IMR-90 (cell line): ENCODE measurements at regions not wholly inside any gene's neighbourhood (a gene's known extent, or its start where the extent isn't known, plus 50 kb on each side); places are given as distances from the start of the nearest gene placed in this dataset.

Experiments
- ATAC-seq: fragments of 200-7000 bp; cut with Tn5 transposase; 2 replicates; pipeline ENCODE4 v1.9.1; 2020; ENCODE audit warnings: low read depth, mild to moderate bottlenecking, moderate library complexity
- BruUV-seq: library from RNA; stranded (reverse); fragments of 400-500 nt; replicated peaks from 2 replicates; lab custom pipeline; 2021; lab: Mats Ljungman, UMichigan
- CTCF ChIA-PET: fragments of 300-600 bp; formaldehyde crosslinking; extraction: SDS; loops from one replicate; lab custom pipeline; 2021; ENCODE audit warnings: antibody characterized with exemption; lab: Yijun Ruan, JAX
- POLR2A ChIA-PET: fragments of 300-600 bp; sonication (Branson Sonifier 250); formaldehyde crosslinking; loops from one replicate; lab custom pipeline; 2022; ENCODE audit warnings: antibody characterized with exemption; ENCODE audit not compliant: unreplicated experiment; lab: Charles Lee
- DNase-seq: peaks from one replicate; pipeline ENCODE4 v3.0.0; 2013
- H2AFZ ChIP-seq: replicated peaks from 2 replicates; pipeline ENCODE3; 2013; ENCODE audit warnings: low read length, mild to moderate bottlenecking; ENCODE audit not compliant: poor library complexity
- H2AK5ac ChIP-seq: 2 replicates; pipeline ENCODE4 v1.6.1; 2013; ENCODE audit warnings: low read depth, low read length, inconsistent platforms
- H2AK9ac ChIP-seq: replicated peaks from 2 replicates; pipeline ENCODE3; 2013; ENCODE audit warnings: mild to moderate bottlenecking, low read depth, low read length, moderate library complexity; ENCODE audit not compliant: poor library complexity
- H2BK120ac ChIP-seq: 2 replicates; pipeline ENCODE4 v1.6.1; 2013; ENCODE audit warnings: low read depth, low read length, inconsistent platforms
- H2BK15ac ChIP-seq: 3 replicates; pipeline ENCODE4 v1.6.1; 2013; ENCODE audit warnings: low read depth, low read length, inconsistent platforms
- H2BK20ac ChIP-seq: 2 replicates; pipeline ENCODE4 v1.6.1; 2013; ENCODE audit warnings: low read depth, mild to moderate bottlenecking, inconsistent platforms, low read length, moderate library complexity
- H2BK5ac ChIP-seq: 2 replicates; pipeline ENCODE4 v1.6.1; 2013; ENCODE audit warnings: mild to moderate bottlenecking, low read depth, low read length, inconsistent platforms; ENCODE audit not compliant: poor library complexity, severe bottlenecking
- H3K14ac ChIP-seq: replicated peaks from 2 replicates; pipeline ENCODE4 v1.6.1; 2013; ENCODE audit warnings: low read depth, low read length, inconsistent platforms
- H3K18ac ChIP-seq: 2 replicates; pipeline ENCODE4 v1.6.1; 2013; ENCODE audit warnings: low read depth, low read length, control low read depth
- H3K23ac ChIP-seq: 2 replicates; pipeline ENCODE4 v1.6.1; 2013; ENCODE audit warnings: low read depth, low read length, inconsistent platforms
- H3K27ac ChIP-seq: 2 replicates; pipeline ENCODE4 v1.5.1; 2013; ENCODE audit warnings: mild to moderate bottlenecking, control low read depth, low read length; ENCODE audit not compliant: insufficient read depth
- H3K27me3 ChIP-seq: 2 replicates; pipeline ENCODE4 v1.6.1; 2013; ENCODE audit warnings: low read length; ENCODE audit not compliant: control insufficient read depth, insufficient read depth
- H3K36me3 ChIP-seq: 2 replicates; pipeline ENCODE4 v1.6.1; 2013; ENCODE audit warnings: low read length, mixed read lengths; ENCODE audit not compliant: control insufficient read depth, insufficient read depth
- H3K4ac ChIP-seq: 2 replicates; pipeline ENCODE4 v1.6.1; 2013; ENCODE audit warnings: low read depth, low read length, inconsistent platforms
- H3K4me1 ChIP-seq: 2 replicates; pipeline ENCODE4 v1.6.1; 2013; ENCODE audit warnings: low read length, mixed read lengths; ENCODE audit not compliant: control insufficient read depth, insufficient read depth
- H3K4me2 ChIP-seq: 2 replicates; pipeline ENCODE4 v1.6.1; 2013; ENCODE audit warnings: low read depth, mild to moderate bottlenecking, control low read depth, low read length, moderate library complexity
- H3K4me3 ChIP-seq: 2 replicates; pipeline ENCODE4 v1.5.1; 2013; ENCODE audit warnings: low read depth, mild to moderate bottlenecking, control low read depth, low read length, moderate library complexity; ENCODE audit not compliant: insufficient read depth
- H3K56ac ChIP-seq: 2 replicates; pipeline ENCODE4 v1.6.1; 2013; ENCODE audit warnings: low read length, inconsistent platforms; ENCODE audit not compliant: insufficient read depth; ENCODE audit errors: extremely low read depth
- H3K79me1 ChIP-seq, 2 experiments: 2 replicates each; pipeline ENCODE4 v1.6.1; 2013; ENCODE audit warnings: low read length in 2 of 2, inconsistent platforms in 1 of 2, low read depth in 1 of 2
- H3K9ac ChIP-seq: 2 replicates; pipeline ENCODE4 v1.6.1; 2013; ENCODE audit warnings: low read depth, low read length, control low read depth
- H3K9me1 ChIP-seq: 2 replicates; pipeline ENCODE4 v1.6.1; 2013; ENCODE audit warnings: low read length, inconsistent platforms; ENCODE audit not compliant: insufficient read depth
- H3K9me3 ChIP-seq: 2 replicates; pipeline ENCODE4 v1.6.1; 2013; ENCODE audit warnings: low read length; ENCODE audit not compliant: control insufficient read depth, insufficient read depth
- H4K20me1 ChIP-seq: 2 replicates; pipeline ENCODE4 v1.6.1; 2013; ENCODE audit warnings: low read length, inconsistent platforms; ENCODE audit not compliant: insufficient read depth
- H4K5ac ChIP-seq: 2 replicates; pipeline ENCODE4 v1.6.1; 2013; ENCODE audit warnings: mild to moderate bottlenecking, low read depth, low read length, control low read depth
- H4K8ac ChIP-seq, 2 experiments: 2 replicates each; pipeline ENCODE4 v1.6.1; 2013; ENCODE audit warnings: low read depth in 2 of 2, low read length in 2 of 2, control low read depth in 1 of 2, inconsistent platforms in 1 of 2
- H4K91ac ChIP-seq: 2 replicates; pipeline ENCODE4 v1.6.1; 2013; ENCODE audit warnings: low read depth, low read length, inconsistent platforms; ENCODE audit not compliant: insufficient read depth
- BHLHE40 ChIP-seq: fragments of 150-350 bp; IDR thresholded peaks from 2 replicates; pipeline ENCODE4 v1.6.1; 2016; ENCODE audit warnings: mild to moderate bottlenecking, low read depth, low read length
- CHD1 ChIP-seq: IDR thresholded peaks from 2 replicates; pipeline ENCODE4 v1.6.1; 2012; ENCODE audit warnings: low read depth, low read length, improper control_type of control experiment
- MAFK ChIP-seq: IDR thresholded peaks from 2 replicates; pipeline ENCODE4 v1.6.1; 2012; ENCODE audit warnings: low read depth, low read length, improper control_type of control experiment
- NFE2L2 ChIP-seq: fragments of 150-350 bp; IDR thresholded peaks from 2 replicates; pipeline ENCODE4 v1.6.1; 2016; ENCODE audit warnings: low read depth, mild to moderate bottlenecking, low read length
- WGBS, 2 experiments: methylation state at CpG; one replicate each; pipeline versions ENCODE4 v1.1.5 to v1.1.7; 2013; ENCODE audit warnings: missing lambda C conversion rate in 2 of 2; ENCODE audit not compliant: insufficient read length in 1 of 2; ENCODE audit errors: extremely low coverage in 2 of 2; 5-methylcytosine and 5-hydroxymethylcytosine counted together
- dilution Hi-C: fragments of 300-500 bp; cut with HindIII; formaldehyde crosslinking; loops from one replicate; pipeline ENCODE4 v1.14.3; 2018; ENCODE audit warnings: low sequenced_read_pairs; ENCODE audit not compliant: unreplicated experiment
- in situ Hi-C: fragments of 300-500 bp; cut with MboI; formaldehyde crosslinking; loops from 3 replicates; pipeline ENCODE4 v1.14.3; 2019; ENCODE audit warnings: low sequenced_read_pairs, inconsistent platforms, mixed read lengths
- intact Hi-C: fragments of 100-400 bp; cut with micrococcal nuclease; formaldehyde crosslinking; loops from 2 replicates; pipeline ENCODE4 v1.10.0; 2022
- TF ChIP-seq, protein P1 (sequence below): fragments of 150-350 bp; IDR thresholded peaks from 2 replicates; pipeline ENCODE4 v1.6.1; 2017; ENCODE audit warnings: mild to moderate bottlenecking, antibody characterized with exemption, low read length, low read depth

DNA sequence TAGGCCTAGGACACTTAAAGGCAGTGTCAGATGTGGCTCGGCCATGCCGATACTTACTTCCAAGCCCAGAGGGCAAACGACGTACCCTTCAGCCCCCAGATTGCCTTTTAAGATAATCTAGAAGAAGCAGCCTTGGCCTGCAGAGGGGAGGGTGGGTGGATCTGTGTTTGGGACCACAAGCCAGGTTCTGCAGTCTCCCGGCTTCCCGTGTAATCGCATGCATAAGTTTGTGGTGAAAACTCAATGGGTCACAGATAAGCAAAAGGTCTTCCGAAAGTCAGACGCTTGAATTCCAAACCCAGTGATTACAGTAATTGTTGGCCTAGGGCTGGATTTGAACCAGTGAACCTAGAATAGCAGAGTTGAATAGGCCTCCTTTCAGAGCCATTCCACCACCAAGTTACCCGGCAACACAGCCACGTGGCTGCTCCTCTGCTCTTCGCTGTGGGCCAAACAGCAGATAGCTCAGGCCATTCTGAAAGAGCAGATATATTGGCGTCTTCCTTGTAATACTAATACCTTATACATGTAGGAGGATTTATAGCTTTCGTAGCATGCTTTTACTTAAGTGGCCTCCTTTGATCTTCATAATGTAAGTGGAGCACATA is 170.8 kb upstream of the CADM1 start (continued):
- TF ChIP-seq NFE2L2, result no peak

DNA sequence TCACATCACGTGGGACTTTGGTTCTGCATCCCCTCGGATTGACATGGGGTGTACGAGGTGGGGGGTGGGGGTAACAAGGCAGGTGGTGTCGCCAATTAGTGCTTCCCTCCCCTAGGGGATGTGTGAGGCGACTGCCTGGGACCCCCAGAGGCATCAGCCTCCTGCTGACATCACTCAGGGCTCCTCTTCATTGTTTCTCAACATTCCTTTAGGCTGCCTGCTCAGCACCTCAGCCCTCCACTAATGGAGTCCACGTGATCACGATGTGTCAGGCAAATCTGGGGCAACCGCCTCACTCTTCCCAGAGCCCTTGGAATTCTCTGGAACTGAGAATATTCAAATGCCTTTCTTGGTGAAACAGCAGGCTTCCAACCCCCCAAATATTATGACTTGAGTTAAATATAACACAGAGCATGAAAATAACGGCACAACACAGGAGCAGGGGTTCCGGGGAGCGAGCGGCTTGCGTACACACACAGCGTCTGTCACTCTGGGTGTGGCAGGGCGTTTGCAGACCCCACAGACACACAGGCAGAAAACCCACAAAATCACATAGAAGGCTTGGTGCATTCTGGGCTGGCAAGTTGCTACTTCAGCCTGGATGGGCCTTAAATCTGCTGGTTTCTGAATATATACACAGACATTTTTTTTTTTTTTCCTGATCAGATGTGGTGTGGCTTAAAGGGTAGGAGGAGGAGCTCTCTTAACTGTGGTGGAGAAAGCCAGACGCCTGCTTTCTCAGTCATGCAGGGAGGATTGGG is 170.1 kb upstream of the CADM1 start:
- H2BK20ac ChIP-seq, result peak overlapping the region; percentile 67; the same call in 1 of the 2 replicates
- no peak overlapping the region for H3K4me2 ChIP-seq
- whole genome bisulfite sequencing, 2 experiments, result 62% methylated on average over 5 of the region's 16 CpGs; no CpG with 5 or more reads in 1 of the 2 experiments
- H3K9ac ChIP-seq, result no peak overlapping the region
- peak overlapping the region; percentile 55 for H4K91ac ChIP-seq
- H3K4ac ChIP-seq, result peak overlapping the region; percentile 63
- ChIA-PET CTCF (no interaction called here), POLR2A (interaction anchor here (0.5 kb wide), 1 partner anchor 43 kb away, joined by 6 read pairs; no protein-coding TSS in a partner anchor)
- no peak overlapping the region for H3K27ac ChIP-seq
- ATAC-seq, result no peak
- no peak for TF ChIP-seq CHD1
- TF ChIP-seq BHLHE40, result peak; percentile 32; the same call in 1 of the 2 replicates
- TF ChIP-seq, protein P1, sequence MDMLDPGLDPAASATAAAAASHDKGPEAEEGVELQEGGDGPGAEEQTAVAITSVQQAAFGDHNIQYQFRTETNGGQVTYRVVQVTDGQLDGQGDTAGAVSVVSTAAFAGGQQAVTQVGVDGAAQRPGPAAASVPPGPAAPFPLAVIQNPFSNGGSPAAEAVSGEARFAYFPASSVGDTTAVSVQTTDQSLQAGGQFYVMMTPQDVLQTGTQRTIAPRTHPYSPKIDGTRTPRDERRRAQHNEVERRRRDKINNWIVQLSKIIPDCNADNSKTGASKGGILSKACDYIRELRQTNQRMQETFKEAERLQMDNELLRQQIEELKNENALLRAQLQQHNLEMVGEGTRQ, result peak; percentile 35; the same call in 1 of the 2 replicates
- no peak for TF ChIP-seq MAFK
- peak overlapping the region; percentile 52; the same call in 2 of the 3 replicates for H2BK15ac ChIP-seq
- H3K27me3 ChIP-seq, result no peaks in the 10 kb centered on the region
- H3K4me1 ChIP-seq, result peaks cover 21% of the 10 kb centered on the region
- H3K9me1 ChIP-seq, result peaks cover 20% of the 10 kb centered on the region
- no peaks in the 10 kb centered on the region for H3K9me3 ChIP-seq
- peak overlapping the region; percentile 52 for H2AK9ac ChIP-seq
- 0 out of 2 replicates have a peak overlapping the region, but pooled peaks have one; percentile 0 for H3K18ac ChIP-seq
- H3K23ac ChIP-seq, result no peak overlapping the region
- no peaks in the 10 kb centered on the region for H3K36me3 ChIP-seq
- in situ Hi-C loops (no loop called here), dilution Hi-C loops (no loop called here), intact Hi-C loops (loop anchor here (10.0 kb wide), 1 partner anchor 340 kb away; no protein-coding TSS in a partner anchor)
- no peaks in the 10 kb centered on the region for H4K20me1 ChIP-seq
- H3K56ac ChIP-seq, result no peak overlapping the region
- peak overlapping the region; percentile 79; the same call in 1 of the 2 replicates for H2AK5ac ChIP-seq
- peak overlapping the region; percentile 36 for H2BK5ac ChIP-seq
- peak overlapping the region in 1 of 2 experiments; percentile 38; a peak in 1 of 4 replicates for H4K8ac ChIP-seq
- peak overlapping the region; percentile 49 for H2AFZ ChIP-seq
- H3K14ac ChIP-seq, result 0 out of 2 replicates have a peak overlapping the region, but pooled peaks have one; percentile 35
- H4K5ac ChIP-seq, result 0 out of 2 replicates have a peak overlapping the region, but pooled peaks have one; percentile 4
- H3K4me3 ChIP-seq, result no peak overlapping the region
- H3K79me1 ChIP-seq, result no peaks in the 10 kb centered on the region; a peak in 1 of 4 replicates
- no TSS peak for BruUV-seq
- peak; percentile 48 for DNase-seq
- peak overlapping the region; percentile 74 for H2BK120ac ChIP-seq
